ENCODE measurements at regions not wholly inside any gene's neighbourhood (a gene's known extent, or its start where the extent isn't known, plus 50 kb on each side); places are given as distances from the start of the nearest gene placed in this dataset.

DNA sequence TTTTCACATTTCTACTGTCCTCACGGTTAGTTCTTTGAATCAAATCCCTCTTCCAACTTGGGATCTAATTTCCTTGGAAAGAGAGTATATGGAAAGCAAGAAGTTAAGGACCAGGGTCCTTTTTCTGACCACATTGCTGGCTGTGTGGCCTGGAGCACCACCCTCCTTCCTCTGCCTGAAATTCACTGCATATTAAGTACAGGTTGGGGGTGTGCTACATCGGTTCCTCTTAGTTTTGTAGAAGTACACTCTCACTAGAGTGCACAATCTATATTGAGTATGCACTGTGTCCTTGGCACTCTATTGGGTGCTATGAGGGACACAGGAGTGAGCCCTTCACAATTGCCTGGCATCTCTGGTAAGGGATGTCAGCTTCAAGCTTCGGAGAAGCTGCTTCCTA, 53.8 kb upstream of the KLF9 start:
- TF ChIP-seq, protein P1, sequence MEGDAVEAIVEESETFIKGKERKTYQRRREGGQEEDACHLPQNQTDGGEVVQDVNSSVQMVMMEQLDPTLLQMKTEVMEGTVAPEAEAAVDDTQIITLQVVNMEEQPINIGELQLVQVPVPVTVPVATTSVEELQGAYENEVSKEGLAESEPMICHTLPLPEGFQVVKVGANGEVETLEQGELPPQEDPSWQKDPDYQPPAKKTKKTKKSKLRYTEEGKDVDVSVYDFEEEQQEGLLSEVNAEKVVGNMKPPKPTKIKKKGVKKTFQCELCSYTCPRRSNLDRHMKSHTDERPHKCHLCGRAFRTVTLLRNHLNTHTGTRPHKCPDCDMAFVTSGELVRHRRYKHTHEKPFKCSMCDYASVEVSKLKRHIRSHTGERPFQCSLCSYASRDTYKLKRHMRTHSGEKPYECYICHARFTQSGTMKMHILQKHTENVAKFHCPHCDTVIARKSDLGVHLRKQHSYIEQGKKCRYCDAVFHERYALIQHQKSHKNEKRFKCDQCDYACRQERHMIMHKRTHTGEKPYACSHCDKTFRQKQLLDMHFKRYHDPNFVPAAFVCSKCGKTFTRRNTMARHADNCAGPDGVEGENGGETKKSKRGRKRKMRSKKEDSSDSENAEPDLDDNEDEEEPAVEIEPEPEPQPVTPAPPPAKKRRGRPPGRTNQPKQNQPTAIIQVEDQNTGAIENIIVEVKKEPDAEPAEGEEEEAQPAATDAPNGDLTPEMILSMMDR (IDR thresholded peaks at IDR 0.05), result no peak
- TF ChIP-seq POLR2A (IDR thresholded peaks at IDR 0.05), result no peak
